Endometrial microvascular endothelial cells (primary cell): ENCODE measurements at regions not wholly inside any gene's neighbourhood (a gene's known extent, or its start where the extent isn't known, plus 50 kb on each side); places are given as distances from the start of the nearest gene placed in this dataset.

Source experiments
- in situ Hi-C: cut with HindIII; loops from 2 replicates; pipeline ENCODE4 v1.10.0; 2017; ENCODE audit warnings: low sequenced_read_pairs, low pct_unique_long_range_greater_than_20kb; ENCODE audit errors: inconsistent ontology term

DNA sequence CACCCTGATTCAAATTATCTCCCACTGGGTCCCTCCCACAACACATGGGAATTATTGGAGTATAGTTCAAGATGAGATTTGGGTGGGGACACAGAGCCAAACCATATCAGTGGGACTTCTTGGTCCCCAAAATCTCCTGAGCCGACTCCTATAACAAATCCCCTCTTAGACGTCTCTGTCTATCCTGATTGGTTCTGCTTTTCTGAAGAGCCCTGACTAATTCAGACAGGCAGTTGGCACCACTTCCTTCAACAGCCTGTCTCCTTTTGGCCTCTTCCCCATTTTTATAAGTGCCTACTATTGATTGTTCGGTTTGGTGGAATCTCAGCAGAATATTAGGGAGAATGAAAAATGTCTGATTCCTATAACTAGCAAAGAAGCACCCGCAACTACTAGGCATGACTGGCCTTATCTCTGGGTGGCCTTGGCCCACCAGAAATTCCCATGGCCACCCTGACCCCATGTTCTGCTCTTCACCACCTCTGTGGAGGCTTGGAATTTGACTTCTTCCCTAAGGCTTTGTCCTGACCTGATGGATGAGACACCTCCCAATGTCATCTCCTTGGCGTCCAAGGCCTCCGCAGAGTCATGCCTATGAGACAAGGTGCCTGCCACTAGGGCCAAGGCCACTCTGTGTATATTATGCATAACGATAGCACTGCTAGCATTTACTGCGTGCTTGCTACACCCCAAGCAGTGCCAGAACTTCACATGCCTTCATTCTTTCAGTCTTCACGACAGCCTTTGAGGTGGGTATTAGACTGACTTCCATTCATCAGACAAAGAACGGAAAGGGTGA, 218.9 kb upstream of the COPS8 start:
- in situ Hi-C loops, result no loop called here

DNA sequence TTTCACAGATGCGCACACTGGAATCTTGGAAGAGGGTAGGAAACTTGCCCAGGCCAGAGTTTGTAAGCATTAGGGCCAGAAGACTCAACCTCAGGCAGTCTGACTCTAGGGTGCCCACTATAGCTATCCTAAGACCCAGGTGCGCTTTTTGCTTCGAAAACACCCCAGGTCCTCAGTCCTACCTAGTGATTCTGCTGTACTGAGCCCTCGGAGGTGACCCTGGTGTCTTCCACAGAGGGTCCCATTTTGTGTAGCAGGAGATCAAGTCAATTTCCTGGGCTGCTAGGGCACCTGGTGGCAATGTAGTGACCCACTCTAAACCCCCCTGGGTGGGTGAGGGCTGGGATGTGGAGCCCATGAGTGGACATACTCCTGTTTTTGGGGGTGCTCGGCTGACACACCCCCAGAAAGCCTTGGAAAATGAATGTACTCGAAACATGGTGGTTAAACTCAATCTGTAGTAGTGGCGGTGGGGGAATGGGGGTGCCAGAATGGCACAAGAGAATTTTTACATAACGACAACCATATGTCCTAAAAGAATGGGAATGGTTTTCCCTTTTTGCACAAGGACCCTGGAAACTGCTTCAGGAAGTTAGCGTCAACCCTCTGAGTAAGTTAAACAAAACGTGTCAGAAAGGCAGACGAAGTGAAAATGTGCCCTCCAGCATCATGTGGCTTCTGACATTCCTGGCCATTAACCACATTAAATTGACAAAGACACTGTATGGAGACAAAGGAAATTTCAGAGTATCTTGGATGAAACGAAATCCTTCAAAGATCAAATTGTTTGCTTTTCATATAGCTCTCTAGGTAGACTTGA, 218.0 kb upstream of the COPS8 start:
- in situ Hi-C loops, result no loop called here

DNA sequence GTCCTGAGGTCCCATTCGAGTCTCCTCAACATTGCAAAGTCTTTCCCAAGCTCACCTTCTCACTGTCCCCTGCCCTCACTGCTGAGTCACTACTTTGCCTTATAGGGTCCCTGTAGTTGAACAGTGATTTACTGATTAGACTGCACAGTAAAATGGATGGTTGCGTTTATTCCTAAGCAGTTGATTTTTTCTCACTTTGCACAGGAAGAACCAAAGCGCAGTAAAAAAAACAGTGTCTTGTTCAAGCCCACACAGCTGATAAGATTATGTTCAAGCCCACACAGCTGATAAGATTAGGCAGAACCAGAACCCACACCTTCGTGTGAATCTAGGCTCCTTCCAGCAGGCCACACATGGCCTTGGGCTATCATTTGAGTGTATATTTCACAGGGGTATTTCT, 215.3 kb upstream of the COPS8 start:
- in situ Hi-C loops, result no loop called here

DNA sequence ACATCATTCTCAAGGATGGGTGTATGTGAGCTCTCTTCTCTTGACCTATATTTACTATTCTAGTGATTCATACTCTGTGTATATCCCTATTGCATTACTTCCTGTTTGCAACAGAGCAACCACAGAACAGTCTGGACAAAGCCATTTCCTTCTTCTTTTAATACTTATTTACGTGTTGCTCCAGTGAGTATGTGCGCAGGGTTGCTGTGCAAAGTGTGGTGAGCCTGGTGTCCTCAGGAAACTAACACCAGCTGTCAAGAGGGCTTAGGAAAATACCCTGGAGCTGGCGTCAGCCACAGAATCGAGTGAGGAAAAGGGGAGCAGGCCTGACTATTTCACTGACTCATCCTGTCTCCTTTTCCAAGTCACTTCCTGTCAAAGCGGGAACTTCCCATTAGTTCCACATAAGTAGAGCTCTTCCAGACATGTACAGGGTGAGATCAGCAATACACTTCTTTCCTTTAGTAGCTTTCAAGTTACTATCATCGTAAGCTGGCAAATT, 214.1 kb upstream of the COPS8 start:
- in situ Hi-C loops, result no loop called here

DNA sequence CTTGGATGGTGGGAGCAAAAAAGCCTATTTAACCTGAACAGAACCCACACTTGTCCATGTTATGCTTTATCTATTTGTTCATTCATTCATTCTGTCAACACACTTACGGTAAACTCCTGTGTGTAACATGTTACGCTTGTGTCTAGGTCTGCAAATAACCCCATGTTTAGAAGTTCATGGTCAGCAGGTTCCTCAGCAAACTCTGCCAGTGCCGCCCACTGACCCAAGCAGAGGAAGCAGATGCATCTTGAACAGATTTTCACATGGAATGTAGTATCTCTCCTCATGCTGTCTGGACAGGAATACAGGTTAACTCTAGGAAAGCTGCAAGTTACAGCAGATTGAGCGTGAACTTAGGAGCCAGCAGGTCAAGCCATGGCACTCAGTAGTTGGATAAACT, 213.7 kb upstream of the COPS8 start:
- in situ Hi-C loops, result no loop called here

DNA sequence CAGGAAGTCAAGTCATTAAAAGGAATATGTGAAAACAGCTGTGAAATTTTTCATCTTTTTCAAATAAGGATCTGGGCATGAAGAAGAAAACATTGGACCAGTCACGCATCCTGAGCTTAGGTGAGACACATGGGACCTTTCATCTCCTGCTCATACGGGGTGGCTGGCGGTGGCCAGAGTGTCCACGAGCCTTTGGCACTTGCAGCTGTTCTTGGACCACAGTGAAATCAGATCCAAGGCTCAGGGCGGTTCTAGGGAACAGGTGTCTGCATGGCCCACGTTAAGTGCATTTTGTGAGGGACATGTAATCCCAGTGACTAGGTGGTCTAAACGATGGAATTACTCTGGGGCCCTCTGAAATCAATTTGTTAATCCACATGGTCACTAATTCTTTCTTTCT, 212.7 kb upstream of the COPS8 start:
- in situ Hi-C loops, result no loop called here

DNA sequence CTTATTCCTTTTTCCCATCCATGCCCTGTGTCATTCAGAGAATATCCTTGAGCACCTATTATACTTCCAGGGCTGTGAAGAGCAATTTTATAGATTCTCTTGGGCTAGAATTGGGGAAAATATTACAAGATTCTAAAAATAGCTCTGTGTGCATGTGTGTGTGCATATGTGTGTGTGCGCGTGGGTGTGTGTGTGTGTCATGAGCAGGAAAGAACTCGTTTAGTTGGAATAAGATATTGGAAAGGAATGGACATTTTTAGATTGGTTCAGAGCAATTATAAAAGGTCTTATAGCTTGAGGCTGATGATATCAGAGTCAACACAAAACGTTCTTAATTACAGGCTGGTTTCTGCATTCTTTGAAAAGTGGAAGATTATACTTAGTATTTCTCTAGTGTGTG, 212.1 kb upstream of the COPS8 start:
- in situ Hi-C loops, result no loop called here

DNA sequence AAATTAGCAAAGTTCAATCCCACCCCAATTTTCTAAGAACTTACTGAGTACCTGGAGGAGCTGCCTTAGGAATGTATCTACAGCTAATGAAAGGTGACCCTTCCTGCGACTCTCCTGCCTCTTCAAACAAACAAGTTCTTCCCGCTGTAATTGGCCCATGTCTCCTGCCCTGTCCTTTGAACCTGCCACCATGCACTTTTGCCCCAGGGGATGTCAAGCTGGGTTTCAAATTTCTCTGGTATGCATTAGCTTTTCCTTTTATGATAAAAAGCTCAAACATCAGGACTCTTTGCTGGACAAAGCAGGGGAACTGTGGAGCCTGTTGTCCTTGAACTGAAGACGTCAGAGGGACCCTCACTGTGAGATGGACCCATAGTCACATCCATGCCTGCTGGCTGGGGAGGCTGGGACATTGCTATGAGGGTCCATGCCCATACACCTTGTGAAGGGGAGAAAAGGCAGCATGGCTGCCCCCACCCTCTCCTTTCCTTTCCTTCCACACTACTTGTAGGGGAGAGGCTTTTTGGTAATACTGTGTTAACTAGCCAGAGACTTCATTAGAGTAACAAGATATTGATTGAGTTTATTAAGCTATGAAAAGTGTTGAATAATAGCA, 210.7 kb upstream of the COPS8 start:
- in situ Hi-C loops, result no loop called here

DNA sequence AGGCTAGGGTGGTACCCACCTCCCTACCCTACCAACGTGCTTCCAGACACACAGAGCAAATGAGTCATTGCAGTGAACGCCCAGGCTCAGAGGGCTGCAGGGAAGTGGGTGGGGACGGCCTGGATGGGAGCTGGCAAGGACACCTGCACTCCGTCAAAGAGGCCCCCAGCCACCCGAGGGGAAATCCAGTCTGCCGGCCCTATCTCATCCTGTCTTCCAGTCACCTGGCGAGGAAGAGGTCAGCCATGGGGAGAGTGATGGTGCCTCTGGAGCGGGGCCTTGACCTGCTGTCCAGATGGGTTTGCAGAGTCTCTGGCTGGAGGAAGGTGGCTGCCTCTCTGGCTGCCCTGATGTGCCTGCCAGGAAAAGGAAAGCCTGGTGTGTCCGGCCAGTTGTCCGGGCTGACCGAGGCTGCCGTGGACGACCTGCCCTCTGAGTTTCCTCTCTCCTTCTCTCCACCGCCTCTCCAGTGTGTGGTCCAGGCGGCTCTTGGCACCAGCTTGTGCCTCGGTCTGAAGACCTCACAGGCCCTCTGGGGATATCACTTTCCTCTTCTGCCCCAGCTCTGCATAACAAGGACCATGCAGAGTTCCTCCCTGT, 209.7 kb upstream of the COPS8 start:
- in situ Hi-C loops, result no loop called here

DNA sequence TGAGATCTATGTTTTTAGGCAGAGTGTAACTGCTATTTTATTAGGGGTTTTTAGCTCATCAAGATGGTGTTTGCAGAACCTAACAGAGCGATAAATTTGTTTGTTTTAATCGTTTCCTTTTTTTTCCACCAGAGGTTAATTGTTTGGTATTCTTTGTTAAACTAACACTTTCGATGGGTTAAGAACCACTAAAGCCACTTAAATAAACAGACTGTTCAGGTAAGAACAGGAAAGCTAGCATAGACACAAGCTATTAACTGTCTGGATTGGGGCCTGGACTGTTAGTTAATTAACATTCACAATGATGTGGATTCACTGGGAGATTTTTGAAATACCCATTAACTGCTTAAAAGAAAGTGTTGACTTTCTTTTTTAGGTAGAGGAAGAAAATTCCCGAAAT, 209.0 kb upstream of the COPS8 start:
- in situ Hi-C loops, result no loop called here

DNA sequence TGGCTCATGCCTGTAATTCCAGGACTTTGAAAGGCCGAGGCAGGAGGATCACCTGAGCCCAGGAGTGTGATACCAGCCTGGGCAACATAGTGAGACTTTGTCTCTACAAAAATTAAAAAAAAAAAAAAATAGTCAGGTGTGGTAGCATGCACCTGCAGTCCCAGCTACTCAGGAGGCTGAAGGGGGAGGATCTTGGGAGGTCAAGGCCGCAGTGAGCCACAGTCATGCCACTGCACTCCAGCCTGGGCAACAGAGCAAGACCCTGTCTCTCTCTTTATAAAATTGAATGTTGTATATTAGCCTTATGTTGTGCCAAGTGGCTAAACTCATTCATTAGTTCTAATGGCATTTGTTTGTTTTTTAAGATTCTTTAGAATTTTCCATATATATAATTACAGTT, 207.7 kb upstream of the COPS8 start:
- in situ Hi-C loops, result no loop called here

DNA sequence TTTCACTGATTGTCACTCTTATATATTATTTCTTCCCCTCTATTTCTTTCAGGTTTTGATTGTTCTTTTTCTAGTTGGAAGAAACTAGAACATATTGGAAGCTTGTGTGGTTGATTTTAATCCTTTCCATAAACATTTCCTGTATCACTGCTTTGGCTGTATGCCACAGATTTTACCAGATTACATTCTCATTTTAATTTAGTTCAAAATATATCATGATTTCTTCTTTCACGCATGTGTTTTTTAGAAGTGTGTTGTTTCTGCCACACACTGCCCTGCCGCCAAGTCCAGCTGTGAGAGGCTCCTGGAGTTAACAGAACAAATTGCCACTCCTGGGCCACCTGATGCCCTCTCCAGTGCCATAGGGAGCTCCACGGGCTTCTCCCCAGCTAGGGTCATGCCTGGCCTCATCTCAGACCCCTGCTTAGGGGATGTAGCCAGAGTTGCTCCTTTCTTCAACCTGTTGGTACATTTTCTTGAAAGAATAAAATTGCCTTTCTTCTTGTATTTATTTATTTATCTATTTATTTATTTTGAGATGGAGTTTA, 206.2 kb upstream of the COPS8 start:
- in situ Hi-C loops, result no loop called here

DNA sequence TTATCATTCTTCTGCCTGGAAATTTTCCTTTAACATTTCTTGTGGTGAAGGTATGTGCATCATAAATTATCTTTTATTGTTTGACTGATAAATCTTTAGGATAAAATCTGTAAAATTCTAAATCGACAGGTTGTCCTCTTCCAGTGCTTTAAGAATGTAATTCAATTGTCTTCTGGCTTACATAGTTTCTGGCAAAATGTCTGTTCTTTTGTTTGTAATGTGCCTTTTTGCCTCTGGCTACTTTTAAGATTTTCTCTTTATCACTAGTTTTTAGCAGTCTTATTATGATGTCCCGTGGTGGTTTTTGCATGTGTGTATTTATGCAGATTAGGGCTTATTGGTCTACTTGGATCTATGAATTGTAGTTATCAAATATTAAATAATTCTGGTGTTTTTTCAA, 203.6 kb upstream of the COPS8 start:
- in situ Hi-C loops, result no loop called here

DNA sequence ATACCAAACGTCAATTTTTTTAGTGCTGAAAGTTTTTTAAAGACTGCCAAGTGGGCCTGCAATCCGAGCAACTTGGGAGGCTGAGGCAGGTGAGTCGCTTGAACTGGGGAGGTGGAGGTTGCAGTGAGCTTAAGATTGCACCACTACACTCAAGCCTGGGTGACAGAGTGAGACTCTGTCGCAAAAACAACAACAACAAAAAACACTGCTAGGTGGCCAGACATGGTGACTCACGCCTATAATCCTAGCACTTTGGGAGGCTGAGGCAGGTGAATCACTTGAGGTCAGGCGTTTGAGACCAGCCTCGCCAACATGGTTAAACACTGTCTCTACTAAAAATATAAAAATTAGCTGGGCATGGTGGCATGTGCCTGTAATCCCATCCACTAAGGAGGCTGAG, 202.8 kb upstream of the COPS8 start:
- in situ Hi-C loops, result no loop called here

DNA sequence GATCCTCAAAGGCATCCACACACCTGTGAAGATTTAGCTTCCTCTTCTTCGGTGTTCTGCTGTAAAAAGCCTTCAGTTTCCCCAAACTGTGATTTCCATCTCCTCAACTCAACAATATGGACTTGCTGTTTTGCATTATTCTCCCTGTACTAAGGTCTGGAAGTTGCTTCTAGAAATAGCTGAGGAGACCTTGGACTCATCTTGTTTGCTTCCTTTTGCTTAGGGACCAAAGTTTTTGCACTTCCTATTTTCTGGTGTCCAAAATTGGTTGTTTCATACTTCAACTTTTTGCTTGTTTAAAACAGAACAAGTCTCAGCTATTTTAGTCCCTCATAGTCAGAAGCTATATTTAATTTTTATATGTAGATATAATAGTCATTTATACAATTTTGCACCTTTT, 201.9 kb upstream of the COPS8 start:
- in situ Hi-C loops, result no loop called here

DNA sequence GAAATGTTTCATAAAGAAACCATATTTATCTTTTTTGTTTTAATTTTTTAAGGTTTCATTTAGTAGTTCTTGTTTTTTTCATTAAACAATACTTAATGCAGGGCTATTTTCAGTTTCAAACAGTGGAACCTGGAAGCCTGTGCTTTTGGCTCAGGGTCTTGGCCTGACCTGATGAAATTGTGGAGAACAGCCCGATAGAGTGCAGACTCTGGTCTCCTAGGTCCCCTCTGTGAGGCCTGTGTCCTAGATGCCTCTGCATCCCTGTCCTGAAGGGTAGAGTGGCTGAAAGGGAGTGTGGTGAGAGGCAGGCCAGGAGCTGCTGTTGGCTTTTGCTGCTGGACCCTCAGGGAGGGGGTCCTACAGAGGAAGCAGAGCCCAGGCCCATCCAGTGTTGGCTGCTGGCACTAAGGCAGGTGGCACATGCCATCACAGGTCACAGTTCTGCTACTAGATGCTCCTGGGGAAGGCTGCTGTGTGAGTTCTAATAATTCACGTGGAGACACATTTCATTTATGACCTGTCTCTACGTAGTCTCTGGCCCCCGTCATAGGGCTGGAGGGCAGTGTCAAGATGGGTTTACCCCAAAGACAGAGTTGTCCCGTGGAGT, 201.0 kb upstream of the COPS8 start:
- in situ Hi-C loops, result no loop called here

DNA sequence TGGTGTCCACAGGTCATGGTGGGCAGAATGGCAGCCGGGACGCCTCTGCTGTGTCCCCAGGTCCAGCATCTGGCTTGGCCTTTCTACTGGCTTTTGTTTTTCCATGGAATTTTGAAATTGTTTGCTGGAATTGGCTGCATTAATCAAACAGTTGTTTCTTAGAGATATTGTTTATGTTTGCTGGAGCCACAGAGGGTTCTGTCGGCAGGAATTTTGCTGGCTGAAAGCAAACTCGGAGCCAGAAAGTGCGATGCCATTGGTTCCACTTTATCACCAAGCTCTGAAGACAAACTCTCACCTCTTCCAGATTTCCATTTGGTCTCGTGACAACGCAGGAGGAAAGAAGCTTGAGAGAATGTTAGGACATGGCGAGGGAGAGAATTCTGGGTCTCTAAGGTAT, 199.2 kb upstream of the COPS8 start:
- in situ Hi-C loops, result no loop called here

DNA sequence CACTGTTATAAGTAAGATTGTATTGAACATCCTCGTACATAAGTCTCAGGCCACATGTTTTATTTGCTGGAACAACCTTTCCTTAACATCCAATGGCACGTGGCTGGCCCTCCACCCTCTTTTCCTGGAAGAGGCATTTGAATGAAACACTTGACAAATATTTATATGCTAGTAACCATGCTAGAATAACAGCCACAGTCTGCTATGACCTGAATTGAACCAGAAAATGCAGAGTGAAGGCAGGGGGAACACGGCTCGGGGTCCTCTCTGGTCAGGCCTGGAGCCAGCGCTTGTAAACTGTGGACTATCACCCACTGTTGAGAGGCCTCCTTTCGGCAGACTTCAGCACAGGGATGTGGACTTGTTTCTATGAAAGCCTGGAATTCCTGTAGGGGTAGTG, 198.2 kb upstream of the COPS8 start:
- in situ Hi-C loops, result no loop called here
